GM12891 (cell line): ENCODE measurements at regions not wholly inside any gene's neighbourhood (a gene's known extent, or its start where the extent isn't known, plus 50 kb on each side); places are given as distances from the start of the nearest gene placed in this dataset.

ENCODE experiments used
- DNase-seq: peaks from one replicate; pipeline ENCODE4 v3.0.0; 2011; ENCODE audit warnings: low spot score; ENCODE audit not compliant: insufficient read length
- FAIRE-seq: peaks from 2 replicates; lab custom pipeline; 2011; peaks lifted over from hg19 to GRCh38; lab: Jason Lieb, UNC
- PAX5 ChIP-seq: IDR thresholded peaks from 2 replicates; pipeline ENCODE4 v1.6.1; 2011; ENCODE audit warnings: low read length, moderate library complexity, mild to moderate bottlenecking; ENCODE audit not compliant: insufficient read depth, severe bottlenecking
- POLR2A ChIP-seq: IDR thresholded peaks from 2 replicates; pipeline ENCODE4 v1.6.1; 2011; ENCODE audit warnings: low read depth, low read length, control low read depth
- POLR2AphosphoS5 ChIP-seq: IDR thresholded peaks from 2 replicates; pipeline ENCODE4 v1.6.1; 2011; ENCODE audit warnings: low read depth, low read length, control low read depth
- POU2F2 ChIP-seq: IDR thresholded peaks from 2 replicates; pipeline ENCODE4 v1.6.1; 2011; ENCODE audit warnings: low read depth, mild to moderate bottlenecking, control low read depth, low read length, moderate library complexity
- SPI1 ChIP-seq: IDR thresholded peaks from 2 replicates; pipeline ENCODE4 v1.6.1; 2011; ENCODE audit warnings: low read depth, low read length, control low read depth
- TAF1 ChIP-seq: IDR thresholded peaks from 2 replicates; pipeline ENCODE4 v1.6.1; 2011; ENCODE audit warnings: low read depth, low read length, control low read depth

DNA sequence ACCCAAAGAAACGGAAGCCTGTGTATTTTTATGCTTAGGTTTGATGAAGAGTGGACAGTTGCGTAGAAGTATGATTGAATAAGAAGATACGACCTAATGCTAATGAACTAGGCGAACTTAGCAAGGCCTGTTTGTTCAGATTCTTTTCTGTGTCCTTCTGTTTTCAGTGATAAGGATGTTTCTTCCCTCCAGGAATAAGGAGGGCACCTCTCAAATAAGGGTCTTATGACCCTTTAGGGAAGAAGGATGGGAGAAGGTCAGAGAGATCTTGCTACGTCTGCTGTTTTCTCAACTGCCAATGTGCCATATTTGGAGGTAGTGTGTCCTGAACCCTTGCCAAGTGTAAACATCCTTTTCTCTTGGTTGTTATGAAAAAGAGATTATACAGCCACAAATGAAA lies 524.8 kb downstream of the UTRN start:
- DNase-seq (no peak), FAIRE-seq (peak; percentile 13)
- TF ChIP-seq POLR2A (no peak), POU2F2 (no peak), POLR2AphosphoS5 (no peak), SPI1 (no peak), TAF1 (no peak)

DNA sequence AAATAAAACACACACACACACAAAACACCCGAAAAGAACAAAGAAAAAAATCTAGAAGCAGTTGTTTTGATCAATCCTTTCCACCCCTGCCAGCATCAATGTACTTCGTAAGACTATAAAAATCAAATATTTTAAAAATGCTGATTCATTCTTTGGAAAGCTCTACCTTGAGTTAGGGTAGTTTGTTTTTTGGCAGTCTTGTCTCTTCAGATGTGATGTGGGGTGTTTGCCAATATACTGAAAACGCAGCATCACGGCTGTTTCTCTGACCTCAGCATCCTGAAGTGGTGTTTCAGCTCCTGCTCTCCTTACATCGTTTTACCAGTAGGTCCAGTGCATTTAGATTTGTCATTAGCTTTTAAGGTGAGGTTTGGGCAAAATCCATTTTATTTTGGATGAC lies 526.0 kb downstream of the UTRN start:
- no peak for DNase-seq
- TF ChIP-seq POLR2AphosphoS5 (no peak), SPI1 (no peak), POU2F2 (no peak), PAX5 (no peak), TAF1 (no peak), POLR2A (no peak)
- no peak for FAIRE-seq

DNA sequence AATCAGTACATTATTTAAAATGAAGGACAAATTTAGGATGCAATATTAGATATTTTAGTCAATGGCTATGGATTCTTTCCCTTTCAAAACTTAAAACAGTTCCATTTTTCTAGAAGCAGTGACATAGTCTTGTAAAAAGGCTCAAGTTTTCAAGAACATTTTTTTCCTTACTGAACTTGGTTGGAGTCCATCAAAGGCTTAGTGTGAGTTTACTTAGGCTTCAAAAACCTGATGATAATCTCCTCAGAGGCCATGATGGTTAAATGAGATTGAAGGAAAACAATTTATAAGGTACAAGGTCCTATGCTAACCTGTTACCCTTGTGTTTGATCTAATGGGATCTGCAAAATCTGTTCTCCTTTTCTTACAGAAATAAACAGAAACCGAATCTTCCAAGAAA lies 531.8 kb downstream of the UTRN start:
- DNase-seq (no peak), FAIRE-seq (no peak)
- TF ChIP-seq TAF1 (no peak), SPI1 (no peak), PAX5 (no peak), POU2F2 (no peak), POLR2A (no peak), POLR2AphosphoS5 (no peak)

DNA sequence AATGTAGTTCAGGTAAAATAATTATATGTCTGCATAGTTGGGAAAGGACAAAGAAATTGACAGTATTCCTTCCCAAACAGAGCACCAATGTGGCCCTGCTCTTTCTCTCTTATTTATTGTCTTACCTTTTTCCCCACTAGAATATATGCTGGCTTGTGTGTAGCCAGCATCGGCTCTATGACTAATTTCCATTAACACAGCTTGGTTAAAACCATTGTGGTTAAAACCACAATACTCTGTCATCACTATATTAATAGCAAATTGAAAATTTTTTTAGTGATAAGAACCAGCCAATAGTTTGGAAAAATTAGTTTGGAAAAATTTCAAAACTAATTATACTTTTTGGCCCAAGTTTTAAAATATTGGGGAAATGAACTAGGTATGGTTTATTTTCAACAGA lies 535.1 kb downstream of the UTRN start:
- FAIRE-seq (no peak), DNase-seq (no peak)
- TF ChIP-seq TAF1 (no peak), POLR2A (no peak), SPI1 (no peak), PAX5 (no peak), POLR2AphosphoS5 (no peak), POU2F2 (no peak)

DNA sequence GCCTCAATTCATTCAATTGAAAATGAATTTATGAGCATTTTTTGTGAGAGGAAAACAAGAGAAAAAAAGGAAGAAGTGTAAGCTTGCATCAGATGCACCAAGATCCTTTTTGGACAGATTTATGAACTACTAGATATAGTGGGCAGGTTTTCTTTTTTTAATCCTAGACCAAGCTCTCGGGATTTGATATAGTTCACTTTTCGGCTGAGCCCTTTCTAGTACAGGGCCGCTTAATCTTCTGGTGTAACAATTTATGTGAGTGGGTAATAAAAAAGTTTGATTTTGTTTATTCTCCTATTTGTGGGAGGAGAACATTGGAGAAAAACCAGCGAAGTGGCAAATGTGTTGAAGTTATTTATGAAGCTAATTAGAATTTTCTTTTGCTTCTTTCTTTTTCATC lies 538.0 kb downstream of the UTRN start:
- DNase-seq (no peak), FAIRE-seq (no peak)
- no peak for TF ChIP-seq SPI1
- TF ChIP-seq TAF1 = no peak
- no peak for TF ChIP-seq POU2F2
- no peak for TF ChIP-seq POLR2A
- TF ChIP-seq POLR2AphosphoS5 = no peak
- TF ChIP-seq PAX5 = no peak

DNA sequence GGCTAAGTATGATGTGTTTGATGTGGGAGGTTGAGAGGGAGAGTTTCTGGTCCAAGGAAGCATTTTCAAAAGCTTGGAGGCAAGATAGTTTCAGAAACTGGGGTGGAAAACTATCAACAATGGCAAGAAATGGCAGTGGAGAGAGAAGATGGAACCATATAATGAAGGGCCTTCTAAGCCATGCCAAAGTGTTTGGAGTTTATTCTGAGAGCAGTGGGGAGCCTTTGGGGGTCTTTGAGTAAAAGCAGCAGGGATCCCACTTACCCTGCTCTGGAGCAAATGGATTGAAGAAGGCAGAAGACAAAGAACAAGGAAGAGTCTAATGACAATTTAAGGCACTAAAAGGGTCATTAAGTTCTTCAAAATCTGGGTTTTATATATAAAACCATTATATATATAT lies 538.9 kb downstream of the UTRN start:
- no peak for FAIRE-seq
- TF ChIP-seq POU2F2 (no peak), POLR2AphosphoS5 (no peak), SPI1 (no peak), PAX5 (no peak), POLR2A (no peak)
- DNase-seq = no peak

DNA sequence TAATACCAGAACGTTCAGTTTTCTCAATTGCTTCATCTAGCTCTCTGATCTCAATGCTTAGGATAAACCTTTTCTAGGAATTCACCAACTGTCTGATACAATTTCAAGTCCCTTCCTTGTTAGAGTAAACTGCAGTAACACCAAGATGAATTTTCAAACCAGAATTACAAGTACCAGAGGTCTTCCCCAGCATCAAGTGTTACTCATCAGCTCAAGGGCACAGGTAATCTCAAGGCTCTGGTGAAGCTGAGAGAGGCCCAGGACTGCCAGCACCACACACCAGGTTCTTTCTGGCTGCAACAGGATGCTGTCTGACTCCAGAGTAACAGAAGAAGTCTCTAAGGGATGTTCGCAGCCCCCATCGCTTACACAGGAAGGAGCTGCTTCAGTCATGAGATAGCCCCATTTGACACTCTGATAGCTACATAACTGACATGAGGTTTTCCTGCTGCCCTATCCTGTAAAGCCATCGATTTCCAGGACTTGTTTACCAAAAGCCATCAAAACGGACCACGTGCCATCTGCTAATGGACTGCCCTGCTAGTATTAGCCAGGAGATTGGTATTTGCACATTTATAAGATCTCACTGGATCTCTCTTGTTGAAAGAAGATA lies 549.4 kb downstream of the UTRN start:
- TF ChIP-seq POLR2A (no peak), SPI1 (no peak), POU2F2 (no peak), PAX5 (no peak), POLR2AphosphoS5 (no peak), TAF1 (no peak)
- no peak for FAIRE-seq
- no peak for DNase-seq

DNA sequence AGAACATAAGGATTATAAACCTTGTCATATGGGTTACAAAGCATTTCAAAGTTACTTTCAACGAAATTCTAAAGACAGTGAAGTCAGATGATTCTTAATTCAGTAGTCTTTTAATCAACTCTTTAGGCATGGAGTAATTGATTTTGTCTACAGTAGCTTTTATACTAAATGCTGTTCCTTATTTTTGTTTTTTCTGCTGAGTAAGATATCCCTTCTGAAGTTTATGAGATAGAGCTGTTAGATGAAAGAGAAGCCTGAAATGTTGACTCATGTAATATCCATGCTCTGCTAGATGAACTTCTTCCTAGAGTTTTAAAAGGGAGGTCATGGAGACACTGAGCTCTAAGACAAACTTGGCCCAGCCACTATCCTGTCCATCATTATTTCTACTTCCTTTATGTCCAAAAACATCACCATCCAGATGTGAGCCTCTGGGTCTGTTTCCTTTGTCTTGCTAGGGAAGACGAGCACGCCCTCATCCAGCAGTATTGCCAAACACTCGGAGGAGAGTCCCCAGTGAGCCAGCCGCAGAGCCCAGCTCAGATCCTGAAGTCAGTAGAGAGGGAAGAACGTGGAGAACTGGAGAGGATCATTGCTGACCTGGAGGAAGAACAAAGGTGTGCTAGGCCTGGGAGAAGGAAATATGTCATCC lies 550.3 kb downstream of the UTRN start:
- DNase-seq = no peak
- FAIRE-seq = no peak
- no peak for TF ChIP-seq SPI1

DNA sequence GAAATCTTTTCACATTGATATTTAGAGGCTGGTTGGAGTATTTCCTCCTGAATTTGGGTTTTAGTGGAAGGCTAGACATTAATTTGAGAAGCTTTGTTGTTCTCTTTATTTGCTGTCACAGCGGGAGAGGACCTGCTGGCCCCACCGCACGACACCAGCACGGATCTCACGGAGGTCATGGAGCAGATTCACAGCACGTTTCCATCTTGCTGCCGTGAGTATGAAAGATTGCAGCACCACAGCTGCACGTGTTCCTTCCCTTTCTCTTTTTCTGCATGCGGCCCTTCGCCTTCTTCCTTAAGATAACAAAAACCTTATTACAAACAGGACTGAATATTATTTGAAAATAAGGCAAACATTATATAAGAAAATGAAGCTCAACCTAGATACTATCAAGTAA lies 555.5 kb downstream of the UTRN start:
- DNase-seq (no peak), FAIRE-seq (no peak)
- TF ChIP-seq SPI1 = no peak
- no peak for TF ChIP-seq POU2F2
- TF ChIP-seq TAF1 = no peak
- no peak for TF ChIP-seq POLR2AphosphoS5
- TF ChIP-seq POLR2A = no peak
- TF ChIP-seq PAX5 = no peak

DNA sequence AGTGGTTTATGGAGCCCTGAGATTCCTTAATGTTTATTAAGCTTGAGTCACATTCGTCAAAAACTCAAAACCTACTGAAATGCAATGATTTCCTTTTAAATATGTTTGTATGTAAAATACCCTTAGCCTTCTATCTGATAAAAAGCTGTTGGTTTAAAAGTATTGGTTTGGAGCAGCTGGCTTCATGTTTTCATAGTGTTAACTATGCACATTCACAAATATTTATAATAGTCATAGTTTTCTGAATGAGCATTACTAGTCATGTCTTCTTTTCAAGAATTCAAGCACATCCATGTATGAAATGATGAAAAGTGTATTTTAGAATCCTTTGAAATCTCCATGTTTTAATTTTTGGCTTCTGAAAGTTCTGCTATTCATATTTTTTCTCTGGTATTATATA lies 558.6 kb downstream of the UTRN start:
- FAIRE-seq = no peak
- TF ChIP-seq TAF1 = no peak
- TF ChIP-seq POU2F2 = no peak
- TF ChIP-seq POLR2A = no peak
- no peak for TF ChIP-seq POLR2AphosphoS5
- no peak for TF ChIP-seq PAX5
- TF ChIP-seq SPI1 = no peak

More for the DNA sequence above, 558.6 kb downstream of the UTRN start:
- no peak for DNase-seq
